K562 (cell line): ENCODE measurements at regions not wholly inside any gene's neighbourhood (a gene's known extent, or its start where the extent isn't known, plus 50 kb on each side); places are given as distances from the start of the nearest gene placed in this dataset.

Experiments
- ELF1 ChIP-seq: fragments of 200-800 bp; sonication (Bioruptor generic); IDR thresholded peaks from 2 replicates; pipeline ENCODE4 v1.6.1; 2016; ENCODE audit warnings: missing genetic modification characterization, missing compliant biosample characterization
- FOXK2 ChIP-seq, 2 experiments: fragments of 450-650 bp; IDR thresholded peaks in 1 of 2; conservative IDR thresholded peaks in 1 of 2; 2 replicates each; pipeline ENCODE4 v1.6.1; 2016; ENCODE audit warnings: low read depth in 2 of 2, mild to moderate bottlenecking in 1 of 2
- KLF6 ChIP-seq: fragments of 250-450 bp; sonication (Bioruptor Pico); IDR thresholded peaks from 2 replicates; pipeline ENCODE4 v1.4.0; 2020; ENCODE audit warnings: mild to moderate bottlenecking, moderate library complexity, borderline replicate concordance
- MITF ChIP-seq: IDR thresholded peaks from 2 replicates; pipeline ENCODE4 v1.6.1; 2014; ENCODE audit warnings: antibody characterized with exemption
- NFATC3 ChIP-seq: fragments of 450-650 bp; IDR thresholded peaks from 2 replicates; pipeline ENCODE4 v1.6.1; 2017; ENCODE audit warnings: mild to moderate bottlenecking
- SP2 ChIP-seq: IDR thresholded peaks from 2 replicates; pipeline ENCODE4 v1.6.1; 2011; ENCODE audit warnings: mild to moderate bottlenecking, low read depth, low read length, moderate library complexity; ENCODE audit not compliant: poor library complexity, severe bottlenecking; ENCODE audit errors: extremely low read depth
- SPI1 ChIP-seq: IDR thresholded peaks from 2 replicates; pipeline ENCODE4 v1.6.1; 2011; ENCODE audit warnings: low read depth, low read length, control low read depth, borderline replicate concordance
- ZBTB12 ChIP-seq: fragments of 250-450 bp; sonication (Bioruptor Pico); IDR thresholded peaks from 2 replicates; pipeline ENCODE4 v1.4.0; 2020
- ZHX1 ChIP-seq: fragments of 150-350 bp; conservative IDR thresholded peaks from 2 replicates; pipeline ENCODE4 v1.6.1; 2014; ENCODE audit warnings: low read length
- ZNF212 ChIP-seq: fragments of 450-650 bp; formaldehyde crosslinking; IDR thresholded peaks from 2 replicates; pipeline ENCODE4 v1.4.0; 2020; ENCODE audit warnings: mild to moderate bottlenecking
- ZNF318 ChIP-seq, 2 experiments: fragments of 450-650 bp; IDR thresholded peaks; 2 replicates each; pipeline ENCODE4 v1.6.1; 2016; ENCODE audit warnings: mild to moderate bottlenecking in 2 of 2, borderline replicate concordance in 1 of 2, low read depth in 1 of 2, moderate library complexity in 1 of 2
- ZNF696 ChIP-seq: fragments of 250-450 bp; sonication (Bioruptor Pico); conservative IDR thresholded peaks from 2 replicates; pipeline ENCODE4 v1.4.0; 2020; ENCODE audit warnings: mild to moderate bottlenecking, moderate library complexity
- ZNF785 ChIP-seq: fragments of 250-450 bp; sonication (Bioruptor Pico); IDR thresholded peaks from 2 replicates; pipeline ENCODE4 v1.4.0; 2020; ENCODE audit warnings: mild to moderate bottlenecking

- TF ChIP-seq ZBTB12 (CRISPR knock-in tag) (no peak), MITF (no peak), SPI1 (no peak), ZNF785 (no peak), FOXK2 (conservative IDR thresholded peaks at IDR 0.05 in 1 of 2, IDR thresholded peaks at IDR 0.05 in 1 of 2; ENCODE audit: low read depth in 2 of 2) (peak; percentile 30 to 40; a peak in 1 of 4 replicates), ZNF696 (CRISPR knock-in tag) (no peak), ZHX1 (no peak), ELF1 (peak; percentile 38), KLF6 (CRISPR knock-in tag) (no peak), ZNF318 (IDR thresholded peaks at IDR 0.05; ENCODE audit: borderline replicate concordance in 1 of 2, low read depth in 1 of 2) (no peak), SP2 (no peak), NFATC3 (no peak), ZNF212 (no peak)
Measured at GRCh38 chr20:53654932-53655624, 61.4 kb upstream of the ZNF217 start (continued).
